A549 (cell line): ENCODE measurements at regions not wholly inside any gene's neighbourhood (a gene's known extent, or its start where the extent isn't known, plus 50 kb on each side); places are given as distances from the start of the nearest gene placed in this dataset.

Experiments used
- CEBPB ChIP-seq, 2 experiments: fragments of >200 bp in 1 of 2; sonication (Bioruptor Twin) in 1 of 2; formaldehyde crosslinking in 1 of 2; IDR thresholded peaks; 2 replicates each; pipeline ENCODE4 v1.6.1; 2012 to 2016
- CTCF ChIP-seq: fragments of >200 bp; sonication (Bioruptor Twin); formaldehyde crosslinking; IDR thresholded peaks from 3 replicates; pipeline ENCODE4 v1.5.1; 2016
- MAFK ChIP-seq: fragments of 450-650 bp; IDR thresholded peaks from 2 replicates; pipeline ENCODE4 v1.6.1; 2014; ENCODE audit not compliant: partially characterized antibody
- POLR2A ChIP-seq: IDR thresholded peaks from 2 replicates; pipeline ENCODE4 v1.6.1; 2012; ENCODE audit warnings: mild to moderate bottlenecking, low read length
- SMC3 ChIP-seq: fragments of >200 bp; sonication (Bioruptor Twin); formaldehyde crosslinking; IDR thresholded peaks from 3 replicates; pipeline ENCODE4 v1.6.1; 2018; ENCODE audit warnings: inconsistent platforms
- SREBF2 ChIP-seq: fragments of 450-650 bp; IDR thresholded peaks from 2 replicates; pipeline ENCODE4 v1.6.1; 2014; ENCODE audit warnings: mild to moderate bottlenecking, moderate library complexity

DNA sequence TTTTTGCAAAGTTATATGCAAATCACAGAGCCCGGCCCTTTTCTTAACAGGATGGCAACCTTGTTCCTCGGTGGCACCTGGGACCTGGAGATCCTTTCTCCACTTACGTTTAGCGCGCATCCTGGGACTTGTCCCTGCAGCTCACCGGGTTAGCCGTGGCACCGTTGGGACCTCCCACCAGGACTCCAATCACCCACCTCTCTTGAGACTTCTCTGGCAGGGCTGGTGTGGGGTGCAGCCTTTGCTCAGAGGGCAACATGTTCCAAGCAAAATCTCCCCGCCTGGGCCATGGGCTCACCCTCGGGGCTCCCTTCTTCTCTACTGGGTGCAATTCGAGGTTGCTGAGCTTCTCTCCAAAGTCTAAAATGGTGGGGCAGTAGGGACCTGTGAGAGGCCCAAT lies 211.9 kb upstream of the UMPS start:
- TF ChIP-seq CEBPB (IDR thresholded peaks at IDR 0.05) (no peak), CTCF (no peak), SREBF2 (no peak), POLR2A (no peak), MAFK (no peak), SMC3 (no peak)
